Chondrocyte (in vitro differentiated cells): ENCODE measurements at regions not wholly inside any gene's neighbourhood (a gene's known extent, or its start where the extent isn't known, plus 50 kb on each side); places are given as distances from the start of the nearest gene placed in this dataset.

Experiments used
- DNase-seq: peaks from one replicate; pipeline ENCODE4 v3.0.0; 2021; ENCODE audit warnings: mixed read lengths, low spot score
- H3K27ac Mint-ChIP-seq: one replicate; pipeline ENCODE4 v1.8.0; 2021; ENCODE audit warnings: mild to moderate bottlenecking, moderate library complexity, mixed read lengths; ENCODE audit not compliant: unreplicated experiment
- H3K27me3 Mint-ChIP-seq: 2 replicates; pipeline ENCODE4 v1.8.0; 2021; ENCODE audit warnings: low read depth, mixed read lengths
- H3K36me3 Mint-ChIP-seq: 2 replicates; pipeline ENCODE4 v1.8.0; 2021; ENCODE audit warnings: low read depth, mixed read lengths
- H3K4me1 Mint-ChIP-seq: 2 replicates; pipeline ENCODE4 v1.8.0; 2021; ENCODE audit warnings: low read depth, mild to moderate bottlenecking, mixed read lengths
- H3K4me3 Mint-ChIP-seq: one replicate; pipeline ENCODE4 v1.8.0; 2021; ENCODE audit warnings: mild to moderate bottlenecking, moderate library complexity, mixed read lengths; ENCODE audit not compliant: unreplicated experiment
- H3K9me3 Mint-ChIP-seq: 2 replicates; pipeline ENCODE4 v1.8.0; 2021; ENCODE audit warnings: low read depth, mixed read lengths
- CTCF ChIP-seq: fragments of 200-600 bp; sonication (generic); IDR thresholded peaks from 2 replicates; pipeline ENCODE4 v1.5.0; 2021; ENCODE audit warnings: antibody characterized with exemption, mild to moderate bottlenecking, moderate library complexity

GRCh38 chr4:186900984-186901383, 177.3 kb upstream of the FAT1 start:
- no peak for TF ChIP-seq CTCF
- H3K27me3 Mint-ChIP-seq, result no peaks in the 10 kb centered on the region
- DNase-seq, result no peak
- H3K4me1 Mint-ChIP-seq, result peaks cover 57% of the 10 kb centered on the region
- H3K9me3 Mint-ChIP-seq, result no peaks in the 10 kb centered on the region
- H3K27ac Mint-ChIP-seq, result peak overlapping the region; percentile 94
- peak overlapping the region; percentile 7 for H3K4me3 Mint-ChIP-seq
- no peaks in the 10 kb centered on the region for H3K36me3 Mint-ChIP-seq

- H3K4me3 Mint-ChIP-seq, result no peak overlapping the region
- no peaks in the 10 kb centered on the region for H3K9me3 Mint-ChIP-seq
- no peaks in the 10 kb centered on the region for H3K27me3 Mint-ChIP-seq
- no peaks in the 10 kb centered on the region for H3K36me3 Mint-ChIP-seq
- H3K4me1 Mint-ChIP-seq, result peaks cover 60% of the 10 kb centered on the region
- H3K27ac Mint-ChIP-seq, result peak overlapping the region; percentile 34
- no peak for DNase-seq
- no peak for TF ChIP-seq CTCF
Measured at GRCh38 chr4:186901850-186902249, 178.2 kb upstream of the FAT1 start.

- Mint-ChIP-seq H3K4me3 (no peak overlapping the region), H3K36me3 (no peaks in the 10 kb centered on the region), H3K9me3 (no peaks in the 10 kb centered on the region), H3K27me3 (no peaks in the 10 kb centered on the region), H3K27ac (peak overlapping the region; percentile 61), H3K4me1 (peaks cover 60% of the 10 kb centered on the region)
- no peak for TF ChIP-seq CTCF
- DNase-seq, result no peak
Measured at GRCh38 chr4:186902361-186902760, 178.7 kb upstream of the FAT1 start.

GRCh38 chr4:186904101-186904500, 180.4 kb upstream of the FAT1 start:
- no peaks in the 10 kb centered on the region for H3K9me3 Mint-ChIP-seq

GRCh38 chr4:186906722-186907121, 183.1 kb upstream of the FAT1 start:
- no peak overlapping the region for H3K4me3 Mint-ChIP-seq
- H3K9me3 Mint-ChIP-seq, result no peaks in the 10 kb centered on the region
- H3K27ac Mint-ChIP-seq, result no peak overlapping the region
- DNase-seq, result no peak
- no peak for TF ChIP-seq CTCF
- H3K4me1 Mint-ChIP-seq, result peaks cover 40% of the 10 kb centered on the region
- no peaks in the 10 kb centered on the region for H3K36me3 Mint-ChIP-seq
- H3K27me3 Mint-ChIP-seq, result no peaks in the 10 kb centered on the region

More at GRCh38 chr4:186904101-186904500, 180.4 kb upstream of the FAT1 start:
- no peak overlapping the region for H3K4me3 Mint-ChIP-seq
- no peak for DNase-seq
- H3K4me1 Mint-ChIP-seq, result peaks cover 60% of the 10 kb centered on the region
- peak overlapping the region; percentile 88 for H3K27ac Mint-ChIP-seq
- TF ChIP-seq CTCF, result no peak
- no peaks in the 10 kb centered on the region for H3K27me3 Mint-ChIP-seq
- no peaks in the 10 kb centered on the region for H3K36me3 Mint-ChIP-seq
